Neural cell (in vitro differentiated cells): ENCODE measurements at regions not wholly inside any gene's neighbourhood (a gene's known extent, or its start where the extent isn't known, plus 50 kb on each side); places are given as distances from the start of the nearest gene placed in this dataset.

Experiments used
- H2AFZ ChIP-seq: fragments of 200-600, 300-800 bp; sonication (generic), shearing (Covaris generic); 2 replicates; pipeline ENCODE4 v1.6.0; 2014; ENCODE audit warnings: low read depth, mild to moderate bottlenecking, antibody characterized with exemption, low read length, moderate library complexity
- H3F3A ChIP-seq: fragments of 200-600 bp; shearing (Covaris generic); 2 replicates; pipeline ENCODE4 v1.6.1; 2016; ENCODE audit warnings: mild to moderate bottlenecking, moderate library complexity, mixed read lengths, antibody characterized with exemption, low read length; ENCODE audit not compliant: insufficient read depth, poor library complexity, severe bottlenecking
- H3K27ac ChIP-seq: fragments of 200-600, 300-800 bp; sonication (generic), shearing (Covaris generic); 2 replicates; pipeline ENCODE4 v1.5.1; 2014; ENCODE audit warnings: mild to moderate bottlenecking, low read length, moderate library complexity
- H3K27me3 ChIP-seq: fragments of 300-800, 200-600 bp; sonication (generic), shearing (Covaris generic); 2 replicates; pipeline ENCODE4 v1.6.0; 2014; ENCODE audit warnings: mild to moderate bottlenecking, low read depth, low read length, moderate library complexity; ENCODE audit not compliant: insufficient read depth
- H3K36me3 ChIP-seq: fragments of 300-800, 200-600 bp; sonication (generic), shearing (Covaris generic); 2 replicates; pipeline ENCODE4 v1.5.1; 2014; ENCODE audit warnings: mild to moderate bottlenecking, antibody characterized with exemption, low read length, moderate library complexity; ENCODE audit not compliant: insufficient read depth
- H3K4me2 ChIP-seq: fragments of 300-800, 200-600 bp; sonication (generic), shearing (Covaris generic); 2 replicates; pipeline ENCODE4 v1.6.0; 2014; ENCODE audit warnings: mild to moderate bottlenecking, low read length
- H3K4me3 ChIP-seq: fragments of 300-800, 200-600 bp; sonication (generic), shearing (Covaris generic); 2 replicates; pipeline ENCODE4 v1.5.1; 2014; ENCODE audit warnings: mild to moderate bottlenecking, low read length, moderate library complexity
- H3K79me2 ChIP-seq: fragments of 200-600 bp; shearing (Covaris generic); replicated peaks from 2 replicates; pipeline ENCODE4 v1.6.0; 2014; ENCODE audit warnings: mild to moderate bottlenecking, low read length, moderate library complexity; ENCODE audit not compliant: insufficient read depth
- H3K9ac ChIP-seq: fragments of 300-800, 200-600 bp; sonication (generic), shearing (Covaris generic); 2 replicates; pipeline ENCODE4 v1.6.1; 2016; ENCODE audit warnings: mild to moderate bottlenecking, low read length, mixed read lengths
- H3K9me2 ChIP-seq: fragments of 200-600 bp; shearing (Covaris generic); 2 replicates; pipeline ENCODE4 v1.6.1; 2016; ENCODE audit warnings: mild to moderate bottlenecking, low read length, mixed read lengths; ENCODE audit not compliant: insufficient read depth
- H3K9me3 ChIP-seq: fragments of 200-600, 300-800 bp; sonication (generic), shearing (Covaris generic); 2 replicates; pipeline ENCODE4 v1.6.1; 2016; ENCODE audit warnings: mild to moderate bottlenecking, mixed run types, low read length, moderate library complexity, mixed read lengths
- H4K20me1 ChIP-seq: fragments of 200-600 bp; shearing (Covaris generic); 2 replicates; pipeline ENCODE4 v1.6.1; 2016; ENCODE audit warnings: mild to moderate bottlenecking, mixed run types; ENCODE audit not compliant: insufficient read depth
- CTCF ChIP-seq: fragments of 450-650 bp; IDR thresholded peaks from 2 replicates; pipeline ENCODE4 v1.5.1; 2014; ENCODE audit warnings: antibody characterized with exemption, mild to moderate bottlenecking, moderate library complexity; ENCODE audit not compliant: poor library complexity, severe bottlenecking
- EP300 ChIP-seq: fragments of 450-650 bp; conservative IDR thresholded peaks from 2 replicates; pipeline ENCODE4 v1.6.1; 2014; ENCODE audit warnings: antibody characterized with exemption, mild to moderate bottlenecking, moderate library complexity; ENCODE audit not compliant: poor library complexity, severe bottlenecking
- EZH2 ChIP-seq: fragments of 200-600, 300-800 bp; shearing (Covaris generic), sonication (generic); IDR thresholded peaks from 2 replicates; pipeline ENCODE4 v1.6.1; 2014; ENCODE audit warnings: antibody characterized with exemption, low read length, borderline replicate concordance, mild to moderate bottlenecking; ENCODE audit not compliant: insufficient read depth, poor library complexity, severe bottlenecking
- MXI1 ChIP-seq: fragments of 450-650 bp; conservative IDR thresholded peaks from 2 replicates; pipeline ENCODE4 v1.6.1; 2014; ENCODE audit warnings: antibody characterized with exemption, mild to moderate bottlenecking; ENCODE audit not compliant: poor library complexity, severe bottlenecking
- POLR2AphosphoS5 ChIP-seq: IDR thresholded peaks from 2 replicates; pipeline ENCODE4 v1.6.1; 2012
- RAD21 ChIP-seq: fragments of 450-650 bp; conservative IDR thresholded peaks from 2 replicates; pipeline ENCODE4 v1.6.1; 2014; ENCODE audit warnings: antibody characterized with exemption, mild to moderate bottlenecking, moderate library complexity
- REST ChIP-seq: IDR thresholded peaks from 2 replicates; pipeline ENCODE4 v1.6.1; 2012; ENCODE audit warnings: borderline replicate concordance
- SMC3 ChIP-seq: fragments of 450-650 bp; conservative IDR thresholded peaks from 2 replicates; pipeline ENCODE4 v1.6.1; 2014; ENCODE audit warnings: antibody characterized with exemption, mild to moderate bottlenecking, moderate library complexity; ENCODE audit not compliant: poor library complexity
- TAF1 ChIP-seq: IDR thresholded peaks from 2 replicates; pipeline ENCODE4 v1.6.1; 2012; ENCODE audit warnings: low read depth

- Histone ChIP-seq H3K36me3 (no peaks in the 10 kb centered on the region), H3K79me2 (no peaks in the 10 kb centered on the region), H3K9me3 (no peaks in the 10 kb centered on the region), H2AFZ (no peak overlapping the region), H3K27me3 (no peaks in the 10 kb centered on the region), H4K20me1 (no peaks in the 10 kb centered on the region), H3K4me2 (no peak overlapping the region), H3F3A (no peaks in the 10 kb centered on the region), H3K27ac (no peak overlapping the region), H3K4me3 (no peak overlapping the region), H3K9ac (no peak overlapping the region), H3K9me2 (no peaks in the 10 kb centered on the region)
- TF ChIP-seq REST (no peak), TAF1 (no peak), POLR2AphosphoS5 (no peak), RAD21 (no peak), EZH2 (no peak), CTCF (no peak), MXI1 (no peak), EP300 (no peak), SMC3 (no peak)
These were observed 1208.2 kb upstream of the C9orf72 start for GRCh38 chr9:28781481-28781880.

- Histone ChIP-seq H3K9ac (no peak overlapping the region), H2AFZ (no peak overlapping the region), H3K4me3 (no peak overlapping the region), H3K36me3 (no peaks in the 10 kb centered on the region), H3F3A (no peaks in the 10 kb centered on the region), H3K79me2 (no peaks in the 10 kb centered on the region), H3K4me2 (no peak overlapping the region), H3K9me2 (no peaks in the 10 kb centered on the region), H3K27me3 (no peaks in the 10 kb centered on the region), H4K20me1 (no peaks in the 10 kb centered on the region), H3K27ac (no peak overlapping the region), H3K9me3 (no peaks in the 10 kb centered on the region)
- TF ChIP-seq EP300, result no peak
- TF ChIP-seq SMC3, result no peak
- TF ChIP-seq RAD21, result no peak
- TF ChIP-seq MXI1, result no peak
- no peak for TF ChIP-seq REST
- no peak for TF ChIP-seq POLR2AphosphoS5
- TF ChIP-seq CTCF, result no peak
- no peak for TF ChIP-seq EZH2
- no peak for TF ChIP-seq TAF1
These were observed 1209.3 kb upstream of the C9orf72 start for GRCh38 chr9:28782630-28783029.
